ENCODE measurements at regions not wholly inside any gene's neighbourhood (a gene's known extent, or its start where the extent isn't known, plus 50 kb on each side); places are given as distances from the start of the nearest gene placed in this dataset.

DNA sequence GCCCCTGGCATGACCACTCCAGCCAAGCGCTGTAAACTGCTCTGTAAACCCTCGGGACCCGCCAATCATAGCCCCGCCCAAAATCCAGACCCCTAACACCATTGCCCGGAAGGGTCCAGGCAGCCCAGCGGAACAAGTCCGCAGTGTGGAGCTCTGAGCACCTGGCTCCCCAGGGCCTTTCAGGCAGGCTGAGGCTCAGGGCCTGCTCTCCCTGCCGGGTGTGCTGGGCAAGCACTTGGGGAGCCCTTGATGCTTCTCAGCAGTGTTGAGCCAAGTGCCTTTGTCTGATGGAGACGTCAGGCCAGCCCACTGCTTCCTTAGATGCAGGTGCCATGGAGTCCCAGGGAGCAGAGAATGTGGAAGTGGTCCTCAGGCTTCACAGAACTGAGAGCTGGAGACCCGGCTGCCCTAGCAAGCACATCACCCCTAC is 106.2 kb downstream of the TLE3 start:
- TF ChIP-seq, protein P1, sequence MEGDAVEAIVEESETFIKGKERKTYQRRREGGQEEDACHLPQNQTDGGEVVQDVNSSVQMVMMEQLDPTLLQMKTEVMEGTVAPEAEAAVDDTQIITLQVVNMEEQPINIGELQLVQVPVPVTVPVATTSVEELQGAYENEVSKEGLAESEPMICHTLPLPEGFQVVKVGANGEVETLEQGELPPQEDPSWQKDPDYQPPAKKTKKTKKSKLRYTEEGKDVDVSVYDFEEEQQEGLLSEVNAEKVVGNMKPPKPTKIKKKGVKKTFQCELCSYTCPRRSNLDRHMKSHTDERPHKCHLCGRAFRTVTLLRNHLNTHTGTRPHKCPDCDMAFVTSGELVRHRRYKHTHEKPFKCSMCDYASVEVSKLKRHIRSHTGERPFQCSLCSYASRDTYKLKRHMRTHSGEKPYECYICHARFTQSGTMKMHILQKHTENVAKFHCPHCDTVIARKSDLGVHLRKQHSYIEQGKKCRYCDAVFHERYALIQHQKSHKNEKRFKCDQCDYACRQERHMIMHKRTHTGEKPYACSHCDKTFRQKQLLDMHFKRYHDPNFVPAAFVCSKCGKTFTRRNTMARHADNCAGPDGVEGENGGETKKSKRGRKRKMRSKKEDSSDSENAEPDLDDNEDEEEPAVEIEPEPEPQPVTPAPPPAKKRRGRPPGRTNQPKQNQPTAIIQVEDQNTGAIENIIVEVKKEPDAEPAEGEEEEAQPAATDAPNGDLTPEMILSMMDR (conservative IDR thresholded peaks at IDR 0.05; ENCODE audit: low read depth, low read length): no peak
- TF ChIP-seq MAZ (IDR thresholded peaks at IDR 0.05; ENCODE audit: borderline replicate concordance, low read depth, low read length) (no peak), CEBPB (IDR thresholded peaks at IDR 0.05; ENCODE audit: low read depth, low read length) (no peak), MXI1 (IDR thresholded peaks at IDR 0.05; ENCODE audit: borderline replicate concordance, low read depth, low read length) (no peak), CHD1 (IDR thresholded peaks at IDR 0.05; ENCODE audit: low read depth, low read length) (no peak), FOS (IDR thresholded peaks at IDR 0.05; ENCODE audit: low read depth, low read length) (no peak), POLR2A (IDR thresholded peaks at IDR 0.05; ENCODE audit: low read depth, low read length) (no peak)
